ENCODE measurements at regions not wholly inside any gene's neighbourhood (a gene's known extent, or its start where the extent isn't known, plus 50 kb on each side); places are given as distances from the start of the nearest gene placed in this dataset.

GRCh38 chr18:10226971-10227370 is 227.5 kb upstream of the APCDD1 start:
- H3K9ac ChIP-seq (ENCODE audit: low read length) = no peak overlapping the region
- no peaks in the 10 kb centered on the region for H4K20me1 ChIP-seq (ENCODE audit: insufficient read depth, low read length)
- H3K4me3 ChIP-seq (ENCODE audit: insufficient read depth, low read depth, low read length) = no peak overlapping the region
- no peaks in the 10 kb centered on the region for H3K4me1 ChIP-seq (ENCODE audit: insufficient read depth, low read length)
- TF ChIP-seq EZH2 (IDR thresholded peaks at IDR 0.05; ENCODE audit: insufficient read depth, low read length) = no peak
- TF ChIP-seq CTCF (IDR thresholded peaks at IDR 0.05; ENCODE audit: insufficient read depth, low read depth, low read length) = no peak
- no peaks in the 10 kb centered on the region for H3K79me2 ChIP-seq (ENCODE audit: insufficient read depth, low read length)
- H3K27me3 Mint-ChIP-seq (ENCODE audit: low read depth, unreplicated experiment) = no peaks in the 10 kb centered on the region
- peaks cover 3% of the 10 kb centered on the region for H3K4me1 Mint-ChIP-seq (ENCODE audit: low read depth, unreplicated experiment)
- DNase-seq (ENCODE audit: low read depth) = no peak
- H3K36me3 ChIP-seq (ENCODE audit: insufficient read depth, low read length) = no peaks in the 10 kb centered on the region
- peaks cover 17% of the 10 kb centered on the region for H3K9me3 ChIP-seq (ENCODE audit: insufficient read depth, low read depth, low read length)
- no peaks in the 10 kb centered on the region for H3K27me3 ChIP-seq (ENCODE audit: insufficient read depth, low read length)
- H3K27ac ChIP-seq (ENCODE audit: low read depth, low read length) = no peak overlapping the region
- H2AFZ ChIP-seq (ENCODE audit: low read depth, low read length) = no peak overlapping the region
- no peak overlapping the region for H3K27ac Mint-ChIP-seq (ENCODE audit: unreplicated experiment)
- H3K9me3 Mint-ChIP-seq (ENCODE audit: unreplicated experiment) = peaks cover 36% of the 10 kb centered on the region
- H3K4me2 ChIP-seq (ENCODE audit: low read length) = no peak overlapping the region
- peaks cover 8% of the 10 kb centered on the region for H3K36me3 Mint-ChIP-seq (ENCODE audit: low read depth, unreplicated experiment)
- H3K4me3 Mint-ChIP-seq (ENCODE audit: unreplicated experiment) = no peak overlapping the region
- FAIRE-seq = no peak

DNA sequence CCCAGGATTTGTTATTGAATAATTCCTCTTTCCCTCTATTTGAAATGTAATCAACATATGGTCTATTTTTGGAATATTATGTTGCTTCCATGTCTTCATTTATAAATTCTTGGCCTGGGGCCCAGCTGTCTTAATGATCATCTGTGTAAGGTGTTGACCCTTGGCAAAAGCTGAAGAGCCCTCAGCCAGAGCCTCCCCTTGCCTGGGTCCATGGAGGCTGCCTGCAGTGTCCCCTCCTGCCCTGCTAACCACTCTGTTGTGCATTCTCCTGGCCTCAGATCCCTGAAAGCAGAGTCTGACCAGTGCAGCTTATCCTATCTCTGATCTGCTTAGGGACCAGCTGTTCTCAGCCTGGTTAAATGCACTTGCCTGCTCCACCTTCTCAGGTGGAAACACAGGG is 226.1 kb upstream of the APCDD1 start:
- no peaks in the 10 kb centered on the region for H3K79me2 ChIP-seq (ENCODE audit: insufficient read depth, low read length)
- FAIRE-seq = no peak

More for the DNA sequence above, 226.1 kb upstream of the APCDD1 start:
- H3K4me1 ChIP-seq (ENCODE audit: insufficient read depth, low read length) = no peaks in the 10 kb centered on the region
- Mint-ChIP-seq H3K9me3 (ENCODE audit: unreplicated experiment) (peaks cover 36% of the 10 kb centered on the region), H3K27ac (ENCODE audit: unreplicated experiment) (no peak overlapping the region), H3K27me3 (ENCODE audit: low read depth, unreplicated experiment) (no peaks in the 10 kb centered on the region), H3K36me3 (ENCODE audit: low read depth, unreplicated experiment) (peaks cover 8% of the 10 kb centered on the region), H3K4me1 (ENCODE audit: low read depth, unreplicated experiment) (peaks cover 3% of the 10 kb centered on the region), H3K4me3 (ENCODE audit: unreplicated experiment) (no peak overlapping the region)
- peaks cover 17% of the 10 kb centered on the region for H3K9me3 ChIP-seq (ENCODE audit: insufficient read depth, low read depth, low read length)
- H3K36me3 ChIP-seq (ENCODE audit: insufficient read depth, low read length) = no peaks in the 10 kb centered on the region
- no peak overlapping the region for H3K4me2 ChIP-seq (ENCODE audit: low read length)
- H2AFZ ChIP-seq (ENCODE audit: low read depth, low read length) = no peak overlapping the region
- no peak for TF ChIP-seq CTCF (IDR thresholded peaks at IDR 0.05; ENCODE audit: insufficient read depth, low read depth, low read length)
- no peak for TF ChIP-seq EZH2 (IDR thresholded peaks at IDR 0.05; ENCODE audit: insufficient read depth, low read length)
- H3K27me3 ChIP-seq (ENCODE audit: insufficient read depth, low read length) = no peaks in the 10 kb centered on the region
- no peaks in the 10 kb centered on the region for H4K20me1 ChIP-seq (ENCODE audit: insufficient read depth, low read length)
- no peak overlapping the region for H3K4me3 ChIP-seq (ENCODE audit: insufficient read depth, low read depth, low read length)
- no peak for DNase-seq (ENCODE audit: low read depth)
- H3K9ac ChIP-seq (ENCODE audit: low read length) = no peak overlapping the region
- H3K27ac ChIP-seq (ENCODE audit: low read depth, low read length) = no peak overlapping the region

Data from astrocyte (in vitro differentiated cells and primary cell).